HEK293 (cell line): ENCODE measurements at regions not wholly inside any gene's neighbourhood (a gene's known extent, or its start where the extent isn't known, plus 50 kb on each side); places are given as distances from the start of the nearest gene placed in this dataset.

Experiments
- CTCF ChIA-PET: fragments of 350-600 bp; formaldehyde crosslinking; extraction: SDS; loops from one replicate; lab custom pipeline; 2021; ENCODE audit warnings: antibody characterized with exemption; lab: Yijun Ruan, JAX
- POLR2A ChIA-PET: fragments of 300-600 bp; formaldehyde crosslinking; extraction: SDS; loops from one replicate; lab custom pipeline; 2020; ENCODE audit warnings: antibody characterized with exemption, inconsistent platforms; lab: Yijun Ruan, JAX
- H3K27ac ChIP-seq: fragments of 200-500 bp; sonication (Bioruptor generic); 2 replicates; pipeline ENCODE4 v1.5.1; 2014; ENCODE audit warnings: low read depth, low read length, control low read depth, inconsistent platforms; ENCODE audit errors: extremely low read depth
- H3K36me3 ChIP-seq, 2 experiments: fragments of 200-500 bp in 1 of 2; sonication (Bioruptor generic) in 1 of 2; 1 replicate in 1 of 2; 2 replicates in 1 of 2; pipeline ENCODE4 v1.5.1; 2014 to 2017; ENCODE audit warnings: inconsistent platforms in 2 of 2, low read length in 2 of 2; ENCODE audit not compliant: control insufficient read depth in 2 of 2, insufficient read depth in 1 of 2
- H3K4me1 ChIP-seq: fragments of 200-500 bp; sonication (Bioruptor generic); 2 replicates; pipeline ENCODE4 v1.5.1; 2014; ENCODE audit warnings: mild to moderate bottlenecking, low read length, inconsistent platforms; ENCODE audit not compliant: control insufficient read depth, insufficient read depth
- H3K4me3 ChIP-seq: 2 replicates; pipeline ENCODE4 v1.5.1; 2011; ENCODE audit warnings: low read depth, mild to moderate bottlenecking, control low read depth, low read length, moderate library complexity
- H3K9me3 ChIP-seq: fragments of 200-500 bp; sonication (Bioruptor generic); 2 replicates; pipeline ENCODE4 v1.5.1; 2014; ENCODE audit warnings: low read depth, low read length, inconsistent platforms; ENCODE audit not compliant: control insufficient read depth, insufficient read depth
- BCL11B ChIP-seq: fragments of 450-650 bp; formaldehyde crosslinking; IDR thresholded peaks from 2 replicates; pipeline ENCODE4 v1.5.1; 2016; ENCODE audit warnings: low read depth, missing biosample characterization, missing genetic modification characterization
- GFI1B ChIP-seq: fragments of 450-650 bp; formaldehyde crosslinking; IDR thresholded peaks from 2 replicates; pipeline ENCODE4 v1.5.1; 2016; ENCODE audit warnings: missing biosample characterization, missing genetic modification characterization
- KLF10 ChIP-seq: fragments of 450-650 bp; IDR thresholded peaks from 2 replicates; pipeline ENCODE4 v1.5.1; 2018; ENCODE audit warnings: missing biosample characterization, mild to moderate bottlenecking, missing genetic modification characterization
- KLF16 ChIP-seq: fragments of 450-650 bp; formaldehyde crosslinking; IDR thresholded peaks from 2 replicates; pipeline ENCODE4 v1.5.1; 2017; ENCODE audit warnings: missing biosample characterization, missing genetic modification characterization
- KLF8 ChIP-seq: fragments of 450-650 bp; formaldehyde crosslinking; IDR thresholded peaks from 2 replicates; pipeline ENCODE4 v1.5.1; 2016; ENCODE audit warnings: missing biosample characterization, missing genetic modification characterization
- SALL2 ChIP-seq: fragments of 450-650 bp; formaldehyde crosslinking; IDR thresholded peaks from 2 replicates; pipeline ENCODE4 v1.5.0; 2017; ENCODE audit warnings: missing biosample characterization, mild to moderate bottlenecking, missing genetic modification characterization, borderline replicate concordance
- ZBTB48 ChIP-seq: fragments of 450-650 bp; formaldehyde crosslinking; IDR thresholded peaks from 2 replicates; pipeline ENCODE4 v1.5.1; 2016; ENCODE audit warnings: missing biosample characterization, missing genetic modification characterization
- ZNF112 ChIP-seq: fragments of 450-650 bp; formaldehyde crosslinking; IDR thresholded peaks from 2 replicates; pipeline ENCODE4 v1.5.0; 2017; ENCODE audit warnings: missing biosample characterization, missing genetic modification characterization
- ZNF114 ChIP-seq: fragments of 450-650 bp; formaldehyde crosslinking; IDR thresholded peaks from 2 replicates; pipeline ENCODE4 v1.5.0; 2017; ENCODE audit warnings: missing biosample characterization, missing genetic modification characterization
- ZNF2 ChIP-seq: fragments of 450-650 bp; formaldehyde crosslinking; IDR thresholded peaks from 2 replicates; pipeline ENCODE4 v1.5.1; 2016; ENCODE audit warnings: missing biosample characterization, missing genetic modification characterization
- ZNF274 ChIP-seq, 2 experiments: fragments of 200-500 bp in 1 of 2; fragments of 450-650 bp in 1 of 2; sonication (Bioruptor generic) in 1 of 2; formaldehyde crosslinking in 1 of 2; IDR thresholded peaks; 2 replicates each; pipeline versions ENCODE4 v1.5.1 to v1.6.1; 2014 to 2016; ENCODE audit warnings: borderline replicate concordance in 1 of 2, inconsistent platforms in 1 of 2, low read length in 1 of 2, missing biosample characterization in 1 of 2, missing genetic modification characterization in 1 of 2
- ZNF324 ChIP-seq: fragments of 450-650 bp; formaldehyde crosslinking; IDR thresholded peaks from 2 replicates; pipeline ENCODE4 v1.5.1; 2016; ENCODE audit warnings: missing biosample characterization, missing genetic modification characterization
- ZNF366 ChIP-seq: fragments of 450-650 bp; formaldehyde crosslinking; conservative IDR thresholded peaks from 2 replicates; pipeline ENCODE4 v1.5.1; 2016; ENCODE audit warnings: missing biosample characterization, missing genetic modification characterization
- ZNF473 ChIP-seq: fragments of 450-650 bp; formaldehyde crosslinking; IDR thresholded peaks from 2 replicates; pipeline ENCODE4 v1.5.1; 2017; ENCODE audit warnings: missing biosample characterization, missing genetic modification characterization
- ZNF48 ChIP-seq: fragments of 450-650 bp; formaldehyde crosslinking; IDR thresholded peaks from 2 replicates; pipeline ENCODE4 v1.5.1; 2016; ENCODE audit warnings: missing biosample characterization, missing genetic modification characterization
- ZNF555 ChIP-seq: fragments of 450-650 bp; formaldehyde crosslinking; conservative IDR thresholded peaks from 2 replicates; pipeline ENCODE4 v1.5.1; 2017; ENCODE audit warnings: missing biosample characterization, mild to moderate bottlenecking, missing genetic modification characterization, inconsistent platforms
- ZNF600 ChIP-seq: fragments of 450-650 bp; formaldehyde crosslinking; IDR thresholded peaks from 2 replicates; pipeline ENCODE4 v1.5.1; 2016; ENCODE audit warnings: missing biosample characterization, missing genetic modification characterization
- ZNF654 ChIP-seq: fragments of 450-650 bp; formaldehyde crosslinking; IDR thresholded peaks from 2 replicates; pipeline ENCODE4 v1.5.1; 2016; ENCODE audit warnings: low read depth, missing biosample characterization, missing genetic modification characterization
- ZNF660 ChIP-seq: fragments of 450-650 bp; IDR thresholded peaks from 2 replicates; pipeline ENCODE4 v1.5.1; 2018; ENCODE audit warnings: missing biosample characterization, mild to moderate bottlenecking, missing genetic modification characterization
- ZNF747 ChIP-seq: fragments of 450-650 bp; formaldehyde crosslinking; IDR thresholded peaks from 2 replicates; pipeline ENCODE4 v1.5.1; 2016; ENCODE audit warnings: missing biosample characterization, missing genetic modification characterization
- ZNF830 ChIP-seq: fragments of 450-650 bp; IDR thresholded peaks from 2 replicates; pipeline ENCODE4 v1.5.0; 2018; ENCODE audit warnings: missing biosample characterization, missing genetic modification characterization, low read depth, mild to moderate bottlenecking, moderate library complexity
- ZNF837 ChIP-seq: fragments of 450-650 bp; formaldehyde crosslinking; IDR thresholded peaks from 2 replicates; pipeline ENCODE4 v1.5.1; 2016; ENCODE audit warnings: missing biosample characterization, missing genetic modification characterization
- ZSCAN23 ChIP-seq: fragments of 450-650 bp; formaldehyde crosslinking; IDR thresholded peaks from 2 replicates; pipeline ENCODE4 v1.5.1; 2016; ENCODE audit warnings: missing biosample characterization, missing genetic modification characterization
- TF ChIP-seq, protein P1 (sequence below): fragments of 450-650 bp; IDR thresholded peaks from 2 replicates; pipeline ENCODE4 v1.5.1; 2018; ENCODE audit warnings: missing biosample characterization, mild to moderate bottlenecking, missing genetic modification characterization
- TF ChIP-seq, protein P2 (sequence below): fragments of 450-650 bp; formaldehyde crosslinking; IDR thresholded peaks from 2 replicates; pipeline ENCODE4 v1.5.1; 2016; ENCODE audit warnings: missing biosample characterization, missing genetic modification characterization

- CTCF ChIA-PET = no interaction called here
- no peaks in the 10 kb centered on the region; the same call in none of the 2 replicates for H3K9me3 ChIP-seq
- H3K4me1 ChIP-seq = no peaks in the 10 kb centered on the region
- no peak overlapping the region for H3K4me3 ChIP-seq
- POLR2A ChIA-PET = no interaction called here
- H3K36me3 ChIP-seq = no peaks in the 10 kb centered on the region
- no peak overlapping the region for H3K27ac ChIP-seq
- TF ChIP-seq ZNF600 (tag by site-specific recombination) = no peak
- TF ChIP-seq ZNF747 (tag by site-specific recombination) = no peak
- no peak for TF ChIP-seq ZNF366 (tag by site-specific recombination)
- no peak for TF ChIP-seq ZNF473
- TF ChIP-seq BCL11B = no peak
- no peak for TF ChIP-seq GFI1B
- no peak for TF ChIP-seq KLF16 (tag by site-specific recombination)
- no peak for TF ChIP-seq ZNF114 (tag by site-specific recombination)
- TF ChIP-seq ZSCAN23 (tag by site-specific recombination) = no peak
- TF ChIP-seq ZNF654 (tag by site-specific recombination) = no peak
- no peak for TF ChIP-seq ZBTB48 (tag by site-specific recombination)
- TF ChIP-seq ZNF2 (tag by site-specific recombination) = no peak
- no peak for TF ChIP-seq SALL2 (tag by site-specific recombination)
- TF ChIP-seq, all 188 proteins: peak for 0
Measured at GRCh38 chrX:95836517-95836916, 848.1 kb upstream of the DIAPH2 start.

GRCh38 chrX:95841863-95842262, 842.8 kb upstream of the DIAPH2 start:
- Histone ChIP-seq H3K4me1 (no peaks in the 10 kb centered on the region), H3K9me3 (no peaks in the 10 kb centered on the region; the same call in none of the 2 replicates), H3K27ac (no peak overlapping the region), H3K4me3 (no peak overlapping the region), H3K36me3 (no peaks in the 10 kb centered on the region)
- CTCF ChIA-PET = interaction anchor here (0.6 kb wide), 1 partner anchor 16 kb away, joined by 3 read pairs; no protein-coding TSS in a partner anchor
- TF ChIP-seq ZNF660 = no peak
- TF ChIP-seq, protein P1, sequence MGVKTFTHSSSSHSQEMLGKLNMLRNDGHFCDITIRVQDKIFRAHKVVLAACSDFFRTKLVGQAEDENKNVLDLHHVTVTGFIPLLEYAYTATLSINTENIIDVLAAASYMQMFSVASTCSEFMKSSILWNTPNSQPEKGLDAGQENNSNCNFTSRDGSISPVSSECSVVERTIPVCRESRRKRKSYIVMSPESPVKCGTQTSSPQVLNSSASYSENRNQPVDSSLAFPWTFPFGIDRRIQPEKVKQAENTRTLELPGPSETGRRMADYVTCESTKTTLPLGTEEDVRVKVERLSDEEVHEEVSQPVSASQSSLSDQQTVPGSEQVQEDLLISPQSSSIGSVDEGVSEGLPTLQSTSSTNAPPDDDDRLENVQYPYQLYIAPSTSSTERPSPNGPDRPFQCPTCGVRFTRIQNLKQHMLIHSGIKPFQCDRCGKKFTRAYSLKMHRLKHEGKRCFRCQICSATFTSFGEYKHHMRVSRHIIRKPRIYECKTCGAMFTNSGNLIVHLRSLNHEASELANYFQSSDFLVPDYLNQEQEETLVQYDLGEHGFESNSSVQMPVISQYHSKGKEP (tag by site-specific recombination) = no peak
- TF ChIP-seq KLF10 (tag by site-specific recombination) = no peak
- no peak for TF ChIP-seq ZNF830 (tag by site-specific recombination)
- TF ChIP-seq ZNF48 (tag by site-specific recombination) = no peak
- no peak for TF ChIP-seq ZNF555 (tag by site-specific recombination)
- no peak for TF ChIP-seq ZNF837 (tag by site-specific recombination)
- TF ChIP-seq ZNF112 (tag by site-specific recombination) = no peak
- TF ChIP-seq KLF8 = no peak
- no peak for TF ChIP-seq ZNF324 (tag by site-specific recombination)
- no peak for TF ChIP-seq ZNF274 (IDR thresholded peaks at IDR 0.05; ENCODE audit: low read length)
- no peak for TF ChIP-seq ZNF274 (tag by site-specific recombination; IDR thresholded peaks at IDR 0.05; ENCODE audit: borderline replicate concordance)
- TF ChIP-seq, protein P2, sequence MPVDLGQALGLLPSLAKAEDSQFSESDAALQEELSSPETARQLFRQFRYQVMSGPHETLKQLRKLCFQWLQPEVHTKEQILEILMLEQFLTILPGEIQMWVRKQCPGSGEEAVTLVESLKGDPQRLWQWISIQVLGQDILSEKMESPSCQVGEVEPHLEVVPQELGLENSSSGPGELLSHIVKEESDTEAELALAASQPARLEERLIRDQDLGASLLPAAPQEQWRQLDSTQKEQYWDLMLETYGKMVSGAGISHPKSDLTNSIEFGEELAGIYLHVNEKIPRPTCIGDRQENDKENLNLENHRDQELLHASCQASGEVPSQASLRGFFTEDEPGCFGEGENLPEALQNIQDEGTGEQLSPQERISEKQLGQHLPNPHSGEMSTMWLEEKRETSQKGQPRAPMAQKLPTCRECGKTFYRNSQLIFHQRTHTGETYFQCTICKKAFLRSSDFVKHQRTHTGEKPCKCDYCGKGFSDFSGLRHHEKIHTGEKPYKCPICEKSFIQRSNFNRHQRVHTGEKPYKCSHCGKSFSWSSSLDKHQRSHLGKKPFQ = no peak
- POLR2A ChIA-PET = no interaction called here
